ENCODE measurements at regions not wholly inside any gene's neighbourhood (a gene's known extent, or its start where the extent isn't known, plus 50 kb on each side); places are given as distances from the start of the nearest gene placed in this dataset.

DNA sequence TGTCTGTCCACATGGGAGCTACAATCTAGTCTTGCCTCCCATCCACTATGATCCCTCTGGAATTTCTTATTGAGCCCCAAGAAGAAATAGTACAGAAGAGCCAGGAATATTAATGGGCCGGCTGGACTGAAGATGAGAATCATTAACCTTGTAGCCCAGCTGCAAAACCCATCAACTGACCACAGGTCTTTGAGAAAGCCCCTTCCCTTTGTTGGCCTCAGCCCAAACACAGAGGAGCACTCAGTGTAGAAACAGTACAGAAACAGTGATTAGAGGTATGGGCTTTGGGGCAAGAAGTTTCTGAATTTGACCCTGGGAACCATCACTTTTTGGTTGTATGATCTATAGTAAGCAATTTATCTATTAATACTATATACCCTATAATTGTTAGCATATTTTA lies 76.8 kb upstream of the RAB40AL start:
- Mint-ChIP-seq H3K9me3 (ENCODE audit: unreplicated experiment) (no peaks in the 10 kb centered on the region), H3K27ac (ENCODE audit: unreplicated experiment) (no peak overlapping the region)
- TF ChIP-seq, protein P1, sequence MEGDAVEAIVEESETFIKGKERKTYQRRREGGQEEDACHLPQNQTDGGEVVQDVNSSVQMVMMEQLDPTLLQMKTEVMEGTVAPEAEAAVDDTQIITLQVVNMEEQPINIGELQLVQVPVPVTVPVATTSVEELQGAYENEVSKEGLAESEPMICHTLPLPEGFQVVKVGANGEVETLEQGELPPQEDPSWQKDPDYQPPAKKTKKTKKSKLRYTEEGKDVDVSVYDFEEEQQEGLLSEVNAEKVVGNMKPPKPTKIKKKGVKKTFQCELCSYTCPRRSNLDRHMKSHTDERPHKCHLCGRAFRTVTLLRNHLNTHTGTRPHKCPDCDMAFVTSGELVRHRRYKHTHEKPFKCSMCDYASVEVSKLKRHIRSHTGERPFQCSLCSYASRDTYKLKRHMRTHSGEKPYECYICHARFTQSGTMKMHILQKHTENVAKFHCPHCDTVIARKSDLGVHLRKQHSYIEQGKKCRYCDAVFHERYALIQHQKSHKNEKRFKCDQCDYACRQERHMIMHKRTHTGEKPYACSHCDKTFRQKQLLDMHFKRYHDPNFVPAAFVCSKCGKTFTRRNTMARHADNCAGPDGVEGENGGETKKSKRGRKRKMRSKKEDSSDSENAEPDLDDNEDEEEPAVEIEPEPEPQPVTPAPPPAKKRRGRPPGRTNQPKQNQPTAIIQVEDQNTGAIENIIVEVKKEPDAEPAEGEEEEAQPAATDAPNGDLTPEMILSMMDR (IDR thresholded peaks at IDR 0.05; ENCODE audit: unreplicated experiment): no peak

DNA sequence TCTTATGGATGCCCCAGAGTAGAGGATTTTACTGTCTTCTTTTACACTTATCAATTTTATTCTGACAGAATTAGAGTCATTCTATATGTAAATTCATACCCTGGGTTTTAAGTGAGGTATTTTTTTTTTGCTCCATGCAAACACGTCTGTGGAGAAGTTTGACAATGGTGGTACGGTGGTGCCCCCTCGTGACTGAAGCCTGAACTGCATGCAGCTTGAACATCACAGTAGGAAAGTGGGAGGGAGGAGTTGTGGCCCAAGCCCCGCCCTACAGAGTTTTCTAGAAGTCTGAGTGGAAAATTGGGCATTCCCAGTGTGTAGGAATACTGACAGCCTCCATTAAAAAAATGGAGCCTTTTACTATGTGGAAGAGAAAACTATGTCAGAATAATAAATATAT lies 73.3 kb upstream of the RAB40AL start:
- TF ChIP-seq, protein P1 (IDR thresholded peaks at IDR 0.05; ENCODE audit: unreplicated experiment): peak; percentile 81
- H3K4me3 Mint-ChIP-seq (ENCODE audit: unreplicated experiment): no peak overlapping the region
- H3K9me3 Mint-ChIP-seq (ENCODE audit: unreplicated experiment): no peaks in the 10 kb centered on the region
- DNase-seq (ENCODE audit: low spot score): peak; percentile 80
- no peaks in the 10 kb centered on the region for H3K4me1 Mint-ChIP-seq (ENCODE audit: unreplicated experiment)
- H3K27me3 Mint-ChIP-seq (ENCODE audit: unreplicated experiment): no peaks in the 10 kb centered on the region
- H3K36me3 Mint-ChIP-seq (ENCODE audit: low read depth, unreplicated experiment): peaks cover 5% of the 10 kb centered on the region
- no peak overlapping the region for H3K27ac Mint-ChIP-seq (ENCODE audit: unreplicated experiment)

More for the DNA sequence above, 76.8 kb upstream of the RAB40AL start:
- DNase-seq (ENCODE audit: low spot score): no peak
- H3K36me3 Mint-ChIP-seq (ENCODE audit: low read depth, unreplicated experiment): peaks cover 3% of the 10 kb centered on the region
- no peaks in the 10 kb centered on the region for H3K4me1 Mint-ChIP-seq (ENCODE audit: unreplicated experiment)
- H3K27me3 Mint-ChIP-seq (ENCODE audit: unreplicated experiment): no peaks in the 10 kb centered on the region
- no peak overlapping the region for H3K4me3 Mint-ChIP-seq (ENCODE audit: unreplicated experiment)

DNA sequence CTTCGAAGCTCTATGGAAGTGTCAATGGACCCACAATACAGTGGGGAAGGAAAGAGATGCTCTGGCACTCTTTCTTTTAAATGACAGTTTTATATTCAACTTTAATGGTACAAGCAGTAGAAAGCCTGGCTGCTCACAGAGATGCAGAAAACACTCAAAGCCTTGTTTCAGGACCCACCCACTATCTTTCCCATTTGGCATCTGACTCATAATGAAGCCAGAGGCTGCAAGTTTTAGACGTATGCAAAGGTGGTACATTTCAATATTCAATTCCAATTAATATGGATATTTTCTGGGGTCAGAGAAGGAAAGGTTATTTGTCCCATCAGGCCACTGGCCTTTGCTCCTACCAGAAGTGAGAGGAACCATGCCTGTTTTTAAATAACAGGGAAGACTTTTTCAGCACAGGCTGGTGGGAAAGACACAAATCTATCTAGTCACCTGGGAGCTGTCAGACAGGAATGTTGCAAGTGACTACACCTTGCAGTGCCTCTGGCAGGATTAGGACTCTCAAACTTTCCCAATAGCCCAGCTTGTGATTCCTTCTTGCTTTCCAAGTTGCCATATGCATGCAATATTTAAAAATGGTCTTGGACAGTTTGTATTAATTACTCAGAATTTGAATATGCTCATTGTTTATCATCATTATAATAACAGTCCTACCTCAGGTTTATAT lies 70.0 kb upstream of the RAB40AL start:
- Mint-ChIP-seq H3K4me3 (ENCODE audit: unreplicated experiment) (no peak overlapping the region), H3K9me3 (ENCODE audit: unreplicated experiment) (no peaks in the 10 kb centered on the region), H3K27ac (ENCODE audit: unreplicated experiment) (no peak overlapping the region), H3K4me1 (ENCODE audit: unreplicated experiment) (no peaks in the 10 kb centered on the region), H3K27me3 (ENCODE audit: unreplicated experiment) (no peaks in the 10 kb centered on the region), H3K36me3 (ENCODE audit: low read depth, unreplicated experiment) (peaks cover 8% of the 10 kb centered on the region)
- no peak for DNase-seq (ENCODE audit: low spot score)
- TF ChIP-seq, protein P1 (IDR thresholded peaks at IDR 0.05; ENCODE audit: unreplicated experiment): no peak

DNA sequence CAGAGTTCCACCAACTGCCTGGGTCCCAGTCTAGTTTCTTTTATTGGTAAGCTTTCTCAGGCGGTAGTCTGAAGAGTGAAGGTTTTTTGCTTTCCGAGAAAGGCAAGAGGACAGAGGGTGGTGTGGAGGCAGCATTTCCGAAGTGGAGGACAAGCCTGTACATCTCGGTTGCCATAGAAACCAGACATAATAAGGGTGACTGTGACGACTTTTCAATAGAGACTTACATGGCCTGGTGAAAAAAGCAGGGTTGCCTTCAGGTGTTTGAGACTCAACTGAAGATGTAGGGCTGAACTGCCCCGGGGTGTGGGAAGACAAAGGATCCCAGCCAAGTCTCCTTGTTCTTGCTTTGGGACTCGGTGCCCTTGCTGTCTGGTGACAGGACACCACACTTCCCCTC lies 53.6 kb upstream of the RAB40AL start:
- Mint-ChIP-seq H3K27ac (ENCODE audit: unreplicated experiment) (no peak overlapping the region), H3K9me3 (ENCODE audit: unreplicated experiment) (no peaks in the 10 kb centered on the region), H3K36me3 (ENCODE audit: low read depth, unreplicated experiment) (peaks cover 7% of the 10 kb centered on the region), H3K27me3 (ENCODE audit: unreplicated experiment) (no peaks in the 10 kb centered on the region), H3K4me3 (ENCODE audit: unreplicated experiment) (no peak overlapping the region), H3K4me1 (ENCODE audit: unreplicated experiment) (no peaks in the 10 kb centered on the region)
- TF ChIP-seq, protein P1 (IDR thresholded peaks at IDR 0.05; ENCODE audit: unreplicated experiment): no peak
- DNase-seq (ENCODE audit: low spot score): no peak
